Ovary (tissue), 3 donors: ENCODE measurements at regions not wholly inside any gene's neighbourhood (a gene's known extent, or its start where the extent isn't known, plus 50 kb on each side); places are given as distances from the start of the nearest gene placed in this dataset.

Source experiments
- CTCF ChIP-seq, 3 donors: fragments of 450-650 bp in 2 of 3; fragments of 200-600 bp in 1 of 3; IDR thresholded peaks; one replicate each; pipeline versions ENCODE4 v1.5.1 to v1.8.0; 2016 to 2022; ENCODE audit warnings: antibody characterized with exemption in 3 of 3, mild to moderate bottlenecking in 1 of 3
- EP300 ChIP-seq: sonication (generic); formaldehyde crosslinking; IDR thresholded peaks from one replicate; pipeline ENCODE4 v1.6.1; 2017; ENCODE audit warnings: antibody characterized with exemption
- POLR2A ChIP-seq: fragments of 450-650 bp; IDR thresholded peaks from one replicate; pipeline ENCODE4 v1.6.1; 2017; ENCODE audit warnings: antibody characterized with exemption, mild to moderate bottlenecking, moderate library complexity
- donor health status: DM: no; HTN: no; CAD: no.

- TF ChIP-seq POLR2A (no peak), CTCF (IDR thresholded peaks at IDR 0.05) (no peak), EP300 (no peak)
These were observed 92.7 kb upstream of the ZNF678 start for GRCh38 chr1:227470688-227471087.
